ENCODE measurements at regions not wholly inside any gene's neighbourhood (a gene's known extent, or its start where the extent isn't known, plus 50 kb on each side); places are given as distances from the start of the nearest gene placed in this dataset.

DNA sequence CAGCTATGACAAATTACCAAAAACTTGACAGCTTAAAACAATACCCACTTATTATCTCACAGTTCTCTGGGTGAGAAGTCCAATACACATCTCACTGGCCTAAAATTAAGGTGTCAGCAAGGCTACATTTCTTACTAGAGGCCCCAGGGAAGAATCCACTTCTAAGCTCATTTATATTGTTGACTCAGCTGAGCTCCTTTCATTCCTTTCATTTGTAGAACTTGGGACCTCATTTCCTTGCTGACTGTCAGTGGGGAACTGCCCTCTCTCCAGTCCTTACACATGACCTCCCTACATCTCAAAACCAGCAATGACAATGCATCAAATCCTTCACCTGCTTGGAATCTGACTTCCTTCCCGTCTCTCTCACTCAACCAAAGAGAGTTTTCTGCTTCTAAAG, 240.3 kb downstream of the IPMK start (continued):
- TF ChIP-seq RAD21 (IDR thresholded peaks at IDR 0.05; ENCODE audit: low read length) (no peak), RFX5 (IDR thresholded peaks at IDR 0.05; ENCODE audit: low read length) (no peak), MEF2A (IDR thresholded peaks at IDR 0.05; ENCODE audit: borderline replicate concordance, low read depth) (no peak), YY1 (IDR thresholded peaks at IDR 0.05; ENCODE audit: low read depth) (no peak)
- TF ChIP-seq, protein P1, sequence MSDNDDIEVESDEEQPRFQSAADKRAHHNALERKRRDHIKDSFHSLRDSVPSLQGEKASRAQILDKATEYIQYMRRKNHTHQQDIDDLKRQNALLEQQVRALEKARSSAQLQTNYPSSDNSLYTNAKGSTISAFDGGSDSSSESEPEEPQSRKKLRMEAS (IDR thresholded peaks at IDR 0.05; ENCODE audit: low read depth), result no peak

DNA sequence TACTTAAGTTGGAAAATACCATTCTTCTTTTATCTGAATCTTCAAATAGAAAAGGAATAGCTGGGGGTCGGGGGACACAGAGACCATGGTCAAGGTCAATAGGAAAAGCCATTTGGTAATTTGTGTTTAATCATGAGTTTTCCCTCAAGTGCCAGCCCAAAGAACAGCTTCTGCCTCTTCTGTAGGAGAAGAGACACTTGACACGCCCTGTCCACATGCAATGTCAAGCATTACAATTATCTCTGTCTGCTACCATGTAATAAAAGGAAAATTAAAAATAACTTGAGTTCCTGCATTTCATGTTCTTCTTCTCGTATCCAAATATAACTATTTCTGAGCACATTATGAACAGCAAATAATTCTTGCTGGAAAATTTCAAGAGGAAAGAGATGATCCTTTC, 241.7 kb downstream of the IPMK start:
- ChIA-PET POLR2A (no interaction called here), CTCF (no interaction called here)
- no peak overlapping the region for H3K4me2 ChIP-seq
- no peaks in the 10 kb centered on the region for H4K20me1 ChIP-seq (ENCODE audit: insufficient read depth)
- H3K9me3 ChIP-seq, result no peaks in the 10 kb centered on the region
- DNase-seq, result no peak
- no peaks in the 10 kb centered on the region for H3K79me2 ChIP-seq (ENCODE audit: insufficient read depth)
- H2AFZ ChIP-seq (ENCODE audit: low read depth), result no peak overlapping the region
- no peaks in the 10 kb centered on the region for H3K9me2 ChIP-seq
- no peak overlapping the region for H3K9ac ChIP-seq
- H3K27ac ChIP-seq (ENCODE audit: low read depth in 2 of 2, low read length in 1 of 2), result no peak overlapping the region
- H3K27me3 ChIP-seq (ENCODE audit: insufficient read depth), result no peaks in the 10 kb centered on the region
- no peak overlapping the region for H3K4me3 ChIP-seq (ENCODE audit: low read depth in 2 of 2, low read length in 1 of 2)
- peaks cover 23% of the 10 kb centered on the region for H3F3A ChIP-seq (replicated peaks; ENCODE audit: insufficient read depth)
- TF ChIP-seq CHD2 (IDR thresholded peaks at IDR 0.05; ENCODE audit: low read length, partially characterized antibody), result no peak
- no peak for TF ChIP-seq ELF1 (IDR thresholded peaks at IDR 0.05)
- TF ChIP-seq, protein P2, sequence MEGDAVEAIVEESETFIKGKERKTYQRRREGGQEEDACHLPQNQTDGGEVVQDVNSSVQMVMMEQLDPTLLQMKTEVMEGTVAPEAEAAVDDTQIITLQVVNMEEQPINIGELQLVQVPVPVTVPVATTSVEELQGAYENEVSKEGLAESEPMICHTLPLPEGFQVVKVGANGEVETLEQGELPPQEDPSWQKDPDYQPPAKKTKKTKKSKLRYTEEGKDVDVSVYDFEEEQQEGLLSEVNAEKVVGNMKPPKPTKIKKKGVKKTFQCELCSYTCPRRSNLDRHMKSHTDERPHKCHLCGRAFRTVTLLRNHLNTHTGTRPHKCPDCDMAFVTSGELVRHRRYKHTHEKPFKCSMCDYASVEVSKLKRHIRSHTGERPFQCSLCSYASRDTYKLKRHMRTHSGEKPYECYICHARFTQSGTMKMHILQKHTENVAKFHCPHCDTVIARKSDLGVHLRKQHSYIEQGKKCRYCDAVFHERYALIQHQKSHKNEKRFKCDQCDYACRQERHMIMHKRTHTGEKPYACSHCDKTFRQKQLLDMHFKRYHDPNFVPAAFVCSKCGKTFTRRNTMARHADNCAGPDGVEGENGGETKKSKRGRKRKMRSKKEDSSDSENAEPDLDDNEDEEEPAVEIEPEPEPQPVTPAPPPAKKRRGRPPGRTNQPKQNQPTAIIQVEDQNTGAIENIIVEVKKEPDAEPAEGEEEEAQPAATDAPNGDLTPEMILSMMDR (IDR thresholded peaks at IDR 0.05), result no peak
- TF ChIP-seq NFIC (IDR thresholded peaks at IDR 0.05; ENCODE audit: borderline replicate concordance), result no peak
- TF ChIP-seq NRF1 (IDR thresholded peaks at IDR 0.05; ENCODE audit: low read depth, low read length), result no peak
- no peak for TF ChIP-seq EZH2phosphoT487 (IDR thresholded peaks at IDR 0.05; ENCODE audit: borderline replicate concordance, low read depth)
- TF ChIP-seq SIN3A (IDR thresholded peaks at IDR 0.05; ENCODE audit: borderline replicate concordance, low read depth, low read length), result no peak
- no peak for TF ChIP-seq RXRA (IDR thresholded peaks at IDR 0.05; ENCODE audit: borderline replicate concordance, low read depth)
- TF ChIP-seq, protein P3, sequence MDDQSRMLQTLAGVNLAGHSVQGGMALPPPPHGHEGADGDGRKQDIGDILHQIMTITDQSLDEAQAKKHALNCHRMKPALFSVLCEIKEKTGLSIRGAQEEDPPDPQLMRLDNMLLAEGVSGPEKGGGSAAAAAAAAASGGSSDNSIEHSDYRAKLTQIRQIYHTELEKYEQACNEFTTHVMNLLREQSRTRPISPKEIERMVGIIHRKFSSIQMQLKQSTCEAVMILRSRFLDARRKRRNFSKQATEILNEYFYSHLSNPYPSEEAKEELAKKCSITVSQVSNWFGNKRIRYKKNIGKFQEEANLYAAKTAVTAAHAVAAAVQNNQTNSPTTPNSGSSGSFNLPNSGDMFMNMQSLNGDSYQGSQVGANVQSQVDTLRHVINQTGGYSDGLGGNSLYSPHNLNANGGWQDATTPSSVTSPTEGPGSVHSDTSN (IDR thresholded peaks at IDR 0.05), result no peak
- no peak for TF ChIP-seq TAF1 (IDR thresholded peaks at IDR 0.05; ENCODE audit: borderline replicate concordance, low read depth, low read length)
- TF ChIP-seq MEF2A (IDR thresholded peaks at IDR 0.05; ENCODE audit: borderline replicate concordance, low read depth), result no peak
- no peak for TF ChIP-seq FOXM1 (IDR thresholded peaks at IDR 0.05; ENCODE audit: low read depth)
- TF ChIP-seq EP300 (IDR thresholded peaks at IDR 0.05; ENCODE audit: borderline replicate concordance in 1 of 2, low read depth in 1 of 2, low read length in 1 of 2), result no peak
- no peak for TF ChIP-seq FOSL2 (IDR thresholded peaks at IDR 0.05; ENCODE audit: borderline replicate concordance, low read depth)
- TF ChIP-seq TEAD4 (IDR thresholded peaks at IDR 0.05; ENCODE audit: borderline replicate concordance, insufficient read depth), result no peak
- TF ChIP-seq, protein P4, sequence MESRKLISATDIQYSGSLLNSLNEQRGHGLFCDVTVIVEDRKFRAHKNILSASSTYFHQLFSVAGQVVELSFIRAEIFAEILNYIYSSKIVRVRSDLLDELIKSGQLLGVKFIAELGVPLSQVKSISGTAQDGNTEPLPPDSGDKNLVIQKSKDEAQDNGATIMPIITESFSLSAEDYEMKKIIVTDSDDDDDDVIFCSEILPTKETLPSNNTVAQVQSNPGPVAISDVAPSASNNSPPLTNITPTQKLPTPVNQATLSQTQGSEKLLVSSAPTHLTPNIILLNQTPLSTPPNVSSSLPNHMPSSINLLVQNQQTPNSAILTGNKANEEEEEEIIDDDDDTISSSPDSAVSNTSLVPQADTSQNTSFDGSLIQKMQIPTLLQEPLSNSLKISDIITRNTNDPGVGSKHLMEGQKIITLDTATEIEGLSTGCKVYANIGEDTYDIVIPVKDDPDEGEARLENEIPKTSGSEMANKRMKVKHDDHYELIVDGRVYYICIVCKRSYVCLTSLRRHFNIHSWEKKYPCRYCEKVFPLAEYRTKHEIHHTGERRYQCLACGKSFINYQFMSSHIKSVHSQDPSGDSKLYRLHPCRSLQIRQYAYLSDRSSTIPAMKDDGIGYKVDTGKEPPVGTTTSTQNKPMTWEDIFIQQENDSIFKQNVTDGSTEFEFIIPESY (IDR thresholded peaks at IDR 0.05; ENCODE audit: borderline replicate concordance, low read depth), result no peak
- no peak for TF ChIP-seq YY1 (IDR thresholded peaks at IDR 0.05; ENCODE audit: low read depth)
- WGBS (ENCODE audit: low lambda C conversion rate), result 76% methylated on average over 3 of the region's 3 CpGs
- H3K36me3 ChIP-seq (replicated peaks in 1 of 2; ENCODE audit: control insufficient read depth in 1 of 2, insufficient read depth in 2 of 2, low read length in 1 of 2), result no peaks in the 10 kb centered on the region
- peaks cover 0 to 3% of the 10 kb centered on the region in 2 experiments; a peak in 1 of 4 replicates for H3K4me1 ChIP-seq (ENCODE audit: control insufficient read depth in 1 of 2, insufficient read depth in 2 of 2, low read depth in 1 of 2, low read length in 1 of 2)
